Activated T-helper 1 cell treated with anti-CD3 and anti-CD28 coated beads, Interleukin-12 subunit alpha, Interleukin-12 subunit beta, Interleukin-2, Interleukin-4 antibody, amounts not matched to agents 30 ng/mL and 10 ng/mL and 1 ng/mL, durations not matched to agents 14 hours and 24 hours and 36 hours (primary cell): ENCODE measurements at regions not wholly inside any gene's neighbourhood (a gene's known extent, or its start where the extent isn't known, plus 50 kb on each side); places are given as distances from the start of the nearest gene placed in this dataset.
"Not testable (repeated sequence)": the region's sequence is repeated elsewhere in the genome, so short reads cannot be mapped to it uniquely, and the experiment has no call there.

Experiments
- DNase-seq: peaks from one replicate; pipeline ENCODE4 v3.0.0; 2021; ENCODE audit warnings: low spot score
- H3K27ac Mint-ChIP-seq: one replicate; pipeline ENCODE4 v1.8.0; 2021; ENCODE audit warnings: mild to moderate bottlenecking, mixed read lengths
- H3K27me3 Mint-ChIP-seq: one replicate; pipeline ENCODE4 v1.8.0; 2022; ENCODE audit warnings: mild to moderate bottlenecking, moderate library complexity, mixed read lengths; ENCODE audit not compliant: insufficient read depth
- H3K36me3 Mint-ChIP-seq: one replicate; pipeline ENCODE4 v1.8.0; 2021; ENCODE audit warnings: low read depth, mixed read lengths
- H3K4me1 Mint-ChIP-seq: one replicate; pipeline ENCODE4 v1.8.0; 2021; ENCODE audit warnings: low read depth, mixed read lengths
- H3K4me3 Mint-ChIP-seq: one replicate; pipeline ENCODE4 v1.8.0; 2021; ENCODE audit warnings: mild to moderate bottlenecking, moderate library complexity, mixed read lengths
- H3K9me3 Mint-ChIP-seq: one replicate; pipeline ENCODE4 v1.8.0; 2021; ENCODE audit warnings: mixed read lengths
- intact Hi-C: fragments of 100-400 bp; cut with micrococcal nuclease; formaldehyde crosslinking; loops from one replicate; pipeline ENCODE4 v1.15.1; 2024

GRCh38 chr16:27628241-27628942 is 78.4 kb downstream of the KATNIP start:
- intact Hi-C loops, result no loop called here
- Mint-ChIP-seq H3K27ac (no peak overlapping the region), H3K4me3 (no peak overlapping the region), H3K4me1 (no peaks in the 10 kb centered on the region), H3K9me3 (no peaks in the 10 kb centered on the region), H3K36me3 (peaks cover 5% of the 10 kb centered on the region), H3K27me3 (peaks cover 2% of the 10 kb centered on the region)
- no peak for DNase-seq

GRCh38 chr16:27628943-27629462 is 79.1 kb downstream of the KATNIP start:
- H3K9me3 Mint-ChIP-seq, H3K27ac Mint-ChIP-seq, H3K4me1 Mint-ChIP-seq, H3K4me3 Mint-ChIP-seq, DNase-seq, intact Hi-C loops, H3K36me3 Mint-ChIP-seq, H3K27me3 Mint-ChIP-seq: not testable (repeated sequence)

GRCh38 chr16:27632216-27632615 is 82.3 kb downstream of the KATNIP start:
- intact Hi-C loops, result no loop called here

GRCh38 chr16:27633221-27633620 is 83.3 kb downstream of the KATNIP start:
- intact Hi-C loops, result no loop called here
- peaks cover 5% of the 10 kb centered on the region for H3K36me3 Mint-ChIP-seq
- no peak overlapping the region for H3K27ac Mint-ChIP-seq
- no peak overlapping the region for H3K4me3 Mint-ChIP-seq
- no peak for DNase-seq
- no peaks in the 10 kb centered on the region for H3K4me1 Mint-ChIP-seq
- H3K27me3 Mint-ChIP-seq, result peaks cover 3% of the 10 kb centered on the region
- H3K9me3 Mint-ChIP-seq, result no peaks in the 10 kb centered on the region

More at GRCh38 chr16:27632216-27632615, 82.3 kb downstream of the KATNIP start:
- Mint-ChIP-seq H3K27me3 (peaks cover 3% of the 10 kb centered on the region), H3K9me3 (no peaks in the 10 kb centered on the region), H3K4me1 (no peaks in the 10 kb centered on the region), H3K4me3 (no peak overlapping the region), H3K36me3 (peaks cover 5% of the 10 kb centered on the region), H3K27ac (no peak overlapping the region)
- DNase-seq, result no peak

- Mint-ChIP-seq H3K36me3 (peaks cover 5% of the 10 kb centered on the region), H3K27ac (no peak overlapping the region), H3K27me3 (peaks cover 3% of the 10 kb centered on the region), H3K4me1 (no peaks in the 10 kb centered on the region), H3K4me3 (no peak overlapping the region), H3K9me3 (no peaks in the 10 kb centered on the region)
- intact Hi-C loops, result no loop called here
- DNase-seq, result no peak
Measured at GRCh38 chr16:27633721-27634120, 83.8 kb downstream of the KATNIP start.

- Mint-ChIP-seq H3K4me3 (no peak overlapping the region), H3K27me3 (peaks cover 3% of the 10 kb centered on the region), H3K27ac (no peak overlapping the region), H3K4me1 (no peaks in the 10 kb centered on the region), H3K36me3 (peaks cover 5% of the 10 kb centered on the region), H3K9me3 (no peaks in the 10 kb centered on the region)
- no peak for DNase-seq
- intact Hi-C loops, result no loop called here
Measured at GRCh38 chr16:27634779-27635178, 84.8 kb downstream of the KATNIP start.

GRCh38 chr16:27636453-27637240 is 86.7 kb downstream of the KATNIP start:
- Mint-ChIP-seq H3K27me3 (peaks cover 3% of the 10 kb centered on the region), H3K4me1 (no peaks in the 10 kb centered on the region), H3K36me3 (peaks cover 2% of the 10 kb centered on the region), H3K4me3 (no peak overlapping the region), H3K27ac (no peak overlapping the region), H3K9me3 (no peaks in the 10 kb centered on the region)
- DNase-seq, result no peak
- intact Hi-C loops, result no loop called here

- Mint-ChIP-seq H3K27me3 (peaks cover 2% of the 10 kb centered on the region), H3K27ac (no peak overlapping the region), H3K9me3 (no peaks in the 10 kb centered on the region), H3K4me1 (no peaks in the 10 kb centered on the region), H3K4me3 (no peak overlapping the region), H3K36me3 (no peaks in the 10 kb centered on the region)
- intact Hi-C loops, result loop anchor here (1.0 kb wide), 2 partner anchors 228 to 431 kb away; no protein-coding TSS in a partner anchor
- DNase-seq, result no peak
Measured at GRCh38 chr16:27638833-27639560, 89.1 kb downstream of the KATNIP start.

- no peaks in the 10 kb centered on the region for H3K4me1 Mint-ChIP-seq
- intact Hi-C loops, result loop anchor here (1.0 kb wide), 2 partner anchors 228 to 431 kb away; no protein-coding TSS in a partner anchor
- no peaks in the 10 kb centered on the region for H3K36me3 Mint-ChIP-seq
Measured at GRCh38 chr16:27639561-27640276, 89.8 kb downstream of the KATNIP start.

GRCh38 chr16:27640277-27640600 is 90.3 kb downstream of the KATNIP start:
- Mint-ChIP-seq H3K27ac (no peak overlapping the region), H3K4me3 (no peak overlapping the region), H3K27me3 (peaks cover 2% of the 10 kb centered on the region), H3K9me3 (no peaks in the 10 kb centered on the region), H3K4me1 (no peaks in the 10 kb centered on the region), H3K36me3 (no peaks in the 10 kb centered on the region)
- intact Hi-C loops, result no loop called here
- DNase-seq, result no peak

More at GRCh38 chr16:27639561-27640276, 89.8 kb downstream of the KATNIP start:
- no peak overlapping the region for H3K27ac Mint-ChIP-seq
- H3K9me3 Mint-ChIP-seq, result no peaks in the 10 kb centered on the region
- no peak for DNase-seq
- peaks cover 2% of the 10 kb centered on the region for H3K27me3 Mint-ChIP-seq
- H3K4me3 Mint-ChIP-seq, result no peak overlapping the region

- no peak for DNase-seq
- Mint-ChIP-seq H3K27me3 (no peaks in the 10 kb centered on the region), H3K27ac (no peak overlapping the region), H3K36me3 (no peaks in the 10 kb centered on the region), H3K4me1 (peaks cover 3% of the 10 kb centered on the region), H3K4me3 (no peak overlapping the region), H3K9me3 (no peaks in the 10 kb centered on the region)
- intact Hi-C loops, result no loop called here
Measured at GRCh38 chr16:27641260-27641659, 91.3 kb downstream of the KATNIP start.

- DNase-seq, H3K27me3 Mint-ChIP-seq, intact Hi-C loops, H3K4me1 Mint-ChIP-seq, H3K4me3 Mint-ChIP-seq, H3K27ac Mint-ChIP-seq, H3K36me3 Mint-ChIP-seq, H3K9me3 Mint-ChIP-seq: not testable (repeated sequence)
Measured at GRCh38 chr16:27641734-27642415, 91.9 kb downstream of the KATNIP start.
